Subcutaneous abdominal adipose tissue (tissue), 5 donors: ENCODE measurements at regions not wholly inside any gene's neighbourhood (a gene's known extent, or its start where the extent isn't known, plus 50 kb on each side); places are given as distances from the start of the nearest gene placed in this dataset.

Source experiments
- H3K27ac ChIP-seq: one replicate; pipeline ENCODE4 v1.7.0; 2013; ENCODE audit warnings: low read depth, mild to moderate bottlenecking, inconsistent platforms, low read length, moderate library complexity
- H3K27me3 ChIP-seq, 5 donors: one replicate each; pipeline ENCODE4 v1.7.0; 2013; ENCODE audit warnings: low read length in 5 of 5, inconsistent platforms in 1 of 5; ENCODE audit not compliant: control insufficient read depth in 5 of 5, insufficient read depth in 4 of 5
- H3K36me3 ChIP-seq, 5 donors: one replicate each; pipeline ENCODE4 v1.7.0; 2013; ENCODE audit warnings: low read length in 5 of 5; ENCODE audit not compliant: control insufficient read depth in 5 of 5, insufficient read depth in 5 of 5
- H3K4me1 ChIP-seq, 5 donors: one replicate each; pipeline ENCODE4 v1.7.0; 2013; ENCODE audit warnings: low read length in 5 of 5, mild to moderate bottlenecking in 3 of 5, moderate library complexity in 1 of 5; ENCODE audit not compliant: control insufficient read depth in 5 of 5, insufficient read depth in 5 of 5
- H3K4me3 ChIP-seq, 5 donors: one replicate each; pipeline ENCODE4 v1.7.0; 2013; ENCODE audit warnings: low read length in 5 of 5, low read depth in 1 of 5
- H3K9ac ChIP-seq, 5 donors: one replicate each; pipeline ENCODE4 v1.7.0; 2013; ENCODE audit warnings: low read length in 5 of 5, mild to moderate bottlenecking in 4 of 5, moderate library complexity in 3 of 5
- H3K9me3 ChIP-seq, 5 donors: one replicate each; pipeline ENCODE4 v1.7.0; 2013; ENCODE audit warnings: low read length in 5 of 5; ENCODE audit not compliant: control insufficient read depth in 5 of 5
- donor health status: healthy.
- donor health status: healthy.
- donor health status: healthy.
- donor health status: healthy.
- donor health status: healthy.

- peaks cover 2 to 22% (median 4%) of the 10 kb centered on the region in 5 donors for H3K4me1 ChIP-seq
- no peak overlapping the region for H3K27ac ChIP-seq
- H3K4me3 ChIP-seq: no peak overlapping the region
- H3K9me3 ChIP-seq: no peaks in the 10 kb centered on the region
- no peaks in the 10 kb centered on the region for H3K27me3 ChIP-seq
- no peak overlapping the region for H3K9ac ChIP-seq
- no peaks in the 10 kb centered on the region for H3K36me3 ChIP-seq
Measured at GRCh38 chr15:94027581-94027980, 203.8 kb upstream of the MCTP2 start.

GRCh38 chr15:94026458-94027304, 204.7 kb upstream of the MCTP2 start:
- H3K27me3 ChIP-seq: no peaks in the 10 kb centered on the region
- H3K36me3 ChIP-seq: no peaks in the 10 kb centered on the region
- peaks cover 2 to 19% (median 3%) of the 10 kb centered on the region in 5 donors for H3K4me1 ChIP-seq
- no peak overlapping the region for H3K4me3 ChIP-seq
- no peak overlapping the region for H3K27ac ChIP-seq
- no peaks in the 10 kb centered on the region for H3K9me3 ChIP-seq
- H3K9ac ChIP-seq: no peak overlapping the region

- Histone ChIP-seq H3K9ac (no peak overlapping the region), H3K4me1 (peaks cover 2 to 25% (median 3%) of the 10 kb centered on the region in 5 donors), H3K9me3 (no peaks in the 10 kb centered on the region), H3K36me3 (no peaks in the 10 kb centered on the region), H3K4me3 (no peak overlapping the region), H3K27ac (no peak overlapping the region), H3K27me3 (no peaks in the 10 kb centered on the region)
Measured at GRCh38 chr15:94023531-94023930, 207.8 kb upstream of the MCTP2 start.

- peaks cover 2 to 25% (median 3%) of the 10 kb centered on the region in 5 donors for H3K4me1 ChIP-seq
Measured at GRCh38 chr15:94021621-94022320, 209.6 kb upstream of the MCTP2 start.

GRCh38 chr15:94019062-94019461, 212.3 kb upstream of the MCTP2 start:
- H3K4me3 ChIP-seq: no peak overlapping the region
- peaks cover 0 to 3% (median 0%) of the 10 kb centered on the region in 5 donors for H3K9me3 ChIP-seq

More at GRCh38 chr15:94021621-94022320, 209.6 kb upstream of the MCTP2 start:
- Histone ChIP-seq H3K36me3 (no peaks in the 10 kb centered on the region), H3K27me3 (no peaks in the 10 kb centered on the region), H3K27ac (no peak overlapping the region), H3K4me3 (no peak overlapping the region), H3K9ac (no peak overlapping the region), H3K9me3 (no peaks in the 10 kb centered on the region)

GRCh38 chr15:94015324-94015723, 216.0 kb upstream of the MCTP2 start:
- Histone ChIP-seq H3K36me3 (no peaks in the 10 kb centered on the region), H3K4me1 (no peaks in the 10 kb centered on the region), H3K27ac (no peak overlapping the region), H3K9ac (no peak overlapping the region), H3K9me3 (peaks cover 0 to 3% (median 0%) of the 10 kb centered on the region in 5 donors), H3K27me3 (no peaks in the 10 kb centered on the region), H3K4me3 (no peak overlapping the region)

More at GRCh38 chr15:94019062-94019461, 212.3 kb upstream of the MCTP2 start:
- Histone ChIP-seq H3K27me3 (no peaks in the 10 kb centered on the region), H3K27ac (no peak overlapping the region), H3K36me3 (no peaks in the 10 kb centered on the region), H3K4me1 (peaks cover 1 to 19% (median 3%) of the 10 kb centered on the region in 5 donors), H3K9ac (no peak overlapping the region)

GRCh38 chr15:94008104-94009074, 223.0 kb upstream of the MCTP2 start:
- Histone ChIP-seq H3K27me3 (no peaks in the 10 kb centered on the region), H3K27ac (no peak overlapping the region), H3K9me3 (no peaks in the 10 kb centered on the region), H3K36me3 (no peaks in the 10 kb centered on the region), H3K4me1 (peaks cover 0 to 8% (median 6%) of the 10 kb centered on the region in 5 donors), H3K4me3 (no peak overlapping the region), H3K9ac (no peak overlapping the region)

- H3K27ac ChIP-seq: peak overlapping the region; percentile 24
- H3K9ac ChIP-seq: no peak overlapping the region
Measured at GRCh38 chr15:94004697-94005096, 226.7 kb upstream of the MCTP2 start.

GRCh38 chr15:94002041-94002440, 229.3 kb upstream of the MCTP2 start:
- Histone ChIP-seq H3K9ac (no peak overlapping the region), H3K27me3 (no peaks in the 10 kb centered on the region), H3K36me3 (no peaks in the 10 kb centered on the region), H3K9me3 (no peaks in the 10 kb centered on the region), H3K4me3 (no peak overlapping the region), H3K27ac (peak overlapping the region; percentile 27), H3K4me1 (peaks cover 0 to 10% (median 6%) of the 10 kb centered on the region in 5 donors)

More at GRCh38 chr15:94004697-94005096, 226.7 kb upstream of the MCTP2 start:
- H3K9me3 ChIP-seq: no peaks in the 10 kb centered on the region
- no peaks in the 10 kb centered on the region for H3K36me3 ChIP-seq
- peaks cover 0 to 10% (median 6%) of the 10 kb centered on the region in 5 donors for H3K4me1 ChIP-seq
- H3K4me3 ChIP-seq: no peak overlapping the region
- H3K27me3 ChIP-seq: no peaks in the 10 kb centered on the region
